Iris pigment epithelial cell (primary cell): ENCODE measurements at regions not wholly inside any gene's neighbourhood (a gene's known extent, or its start where the extent isn't known, plus 50 kb on each side); places are given as distances from the start of the nearest gene placed in this dataset.
"Not testable (repeated sequence)": the region's sequence is repeated elsewhere in the genome, so short reads cannot be mapped to it uniquely, and the experiment has no call there.

Experiments used
- DNase-seq: peaks from one replicate; pipeline ENCODE4 v3.0.0-alpha.2; 2011; ENCODE audit warnings: low read depth

DNA sequence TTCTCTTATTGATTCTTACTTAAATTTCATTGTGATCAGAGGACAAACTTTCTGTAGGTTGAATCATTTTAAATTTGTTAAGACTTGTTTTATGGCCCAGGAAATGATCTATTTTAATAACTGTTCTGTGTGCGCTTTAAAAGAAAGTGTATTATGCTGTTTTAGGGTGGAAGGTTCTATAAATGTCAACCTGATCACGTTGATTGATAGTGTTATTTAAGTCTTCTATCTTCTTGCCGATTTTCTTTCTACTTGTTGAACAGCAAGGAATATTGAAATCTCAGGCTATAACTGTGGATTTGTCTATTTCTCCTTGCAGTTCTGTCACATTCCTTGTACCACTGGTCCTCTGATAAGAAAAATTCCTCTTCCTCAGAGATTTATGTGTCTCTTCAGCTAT is 112.7 kb downstream of the TANC2 start:
- DNase-seq: no peak

DNA sequence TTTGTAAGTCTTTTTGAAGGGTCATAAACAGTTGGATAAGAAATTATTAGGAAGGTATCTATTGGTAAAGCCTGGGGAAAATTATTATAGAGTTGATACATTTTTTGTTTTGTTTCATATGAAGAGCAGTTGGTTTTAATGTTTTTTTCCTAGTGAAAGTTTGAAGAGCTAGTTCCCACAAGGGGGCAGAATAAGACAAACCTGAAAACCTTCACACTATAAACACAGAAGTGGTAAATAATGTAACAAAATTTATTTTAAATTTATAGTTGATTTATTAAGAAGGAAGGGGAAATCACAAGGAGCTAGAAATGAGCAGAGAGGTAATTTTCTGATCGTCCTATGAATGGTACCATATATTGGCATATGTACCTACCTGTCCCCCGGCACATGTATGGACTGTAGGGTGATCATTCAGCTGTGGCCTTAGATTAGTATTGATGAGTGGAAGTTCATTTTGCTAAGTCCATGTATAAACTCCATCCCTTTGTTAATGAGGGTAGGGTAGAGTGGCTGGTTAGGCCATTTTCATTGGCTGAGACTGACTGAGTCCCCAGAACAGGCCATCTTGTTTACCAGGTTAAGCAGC is 116.3 kb downstream of the TANC2 start:
- peak; percentile 48 for DNase-seq

DNA sequence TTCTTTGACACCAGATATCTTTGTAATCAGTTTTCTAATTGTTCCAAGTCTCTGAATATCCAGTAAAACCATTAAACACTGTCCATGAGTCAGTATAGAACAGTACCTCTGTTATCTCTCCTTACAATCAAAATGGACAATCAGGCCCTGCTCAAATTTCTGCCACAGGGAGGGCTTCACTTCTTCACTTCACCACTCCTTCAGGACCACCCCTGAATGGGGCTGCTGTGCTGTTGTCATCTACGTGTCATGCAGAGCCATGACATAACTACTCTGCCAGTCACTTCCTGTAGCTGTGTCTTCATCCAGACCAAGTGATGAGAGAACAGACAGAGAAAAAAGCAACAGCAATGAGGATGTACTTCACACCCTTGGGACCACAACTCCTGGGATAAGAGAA is 116.9 kb downstream of the TANC2 start:
- DNase-seq: peak; percentile 51

DNA sequence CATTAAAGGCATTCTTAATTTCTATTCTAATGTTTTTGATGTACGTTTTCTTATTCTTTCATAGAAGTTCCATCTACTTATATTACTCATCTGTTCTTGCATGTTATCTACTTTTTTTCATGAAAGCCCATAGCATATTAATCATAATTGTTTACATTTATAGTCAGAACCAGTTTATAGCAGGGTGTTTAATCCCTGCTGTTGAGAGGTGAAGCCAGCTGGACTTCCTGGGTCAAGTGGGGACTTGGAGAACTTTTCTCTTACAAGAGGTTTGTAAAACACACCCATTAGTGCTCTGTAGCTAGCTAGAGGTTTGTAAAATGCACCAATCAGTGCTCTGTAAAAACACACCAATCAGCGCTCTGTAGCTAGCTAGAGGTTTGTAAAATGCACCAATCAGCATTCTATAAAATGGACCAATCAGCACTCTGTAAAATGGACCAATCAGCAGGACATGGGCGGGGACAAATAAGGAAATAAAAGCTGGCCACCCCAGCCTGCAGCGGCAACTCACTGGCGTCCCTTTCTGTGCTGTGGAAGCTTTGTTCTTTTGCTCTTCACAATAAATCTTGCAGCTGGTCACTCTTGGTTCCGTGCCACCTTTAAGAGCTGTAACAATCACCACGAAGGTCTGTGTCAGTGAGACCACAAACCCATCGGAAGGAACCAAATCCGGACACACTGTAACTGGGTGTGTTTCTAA is 120.6 kb downstream of the TANC2 start:
- no peak for DNase-seq

DNA sequence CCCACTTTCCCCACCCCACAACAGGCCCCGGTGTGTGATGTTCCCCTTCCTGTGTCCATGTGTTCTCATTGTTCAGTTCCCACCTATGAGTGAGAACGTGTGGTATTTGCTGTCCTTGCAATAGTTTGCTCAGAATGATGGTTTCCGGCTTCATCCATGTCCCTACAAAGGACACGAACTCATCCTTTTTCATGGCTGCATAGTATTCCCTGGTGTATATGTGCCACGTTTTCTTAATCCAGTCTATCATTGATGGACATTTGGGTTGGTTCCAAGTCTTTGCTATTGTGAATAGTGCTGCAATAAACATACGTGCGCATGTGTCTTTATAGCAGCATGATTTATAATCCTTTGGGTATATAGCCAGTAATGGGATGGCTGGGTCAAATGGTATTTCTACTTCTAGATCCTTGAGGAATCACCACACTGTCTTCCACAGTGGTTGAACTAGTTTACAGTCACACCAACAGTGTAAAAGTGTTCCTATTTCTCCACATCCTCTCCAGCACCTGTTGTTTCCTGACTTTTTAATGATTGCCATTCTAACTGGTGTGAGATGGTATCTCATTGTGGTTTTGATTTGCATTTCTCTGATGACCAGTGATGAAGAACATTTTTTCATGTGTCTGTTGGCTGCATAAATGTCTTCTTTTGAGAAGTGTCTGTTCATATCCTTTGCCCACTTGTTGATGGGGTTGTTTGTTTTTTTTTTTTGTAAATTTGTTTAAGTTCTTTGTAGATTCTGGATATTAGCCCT is 124.5 kb downstream of the TANC2 start:
- DNase-seq: not testable (repeated sequence)

DNA sequence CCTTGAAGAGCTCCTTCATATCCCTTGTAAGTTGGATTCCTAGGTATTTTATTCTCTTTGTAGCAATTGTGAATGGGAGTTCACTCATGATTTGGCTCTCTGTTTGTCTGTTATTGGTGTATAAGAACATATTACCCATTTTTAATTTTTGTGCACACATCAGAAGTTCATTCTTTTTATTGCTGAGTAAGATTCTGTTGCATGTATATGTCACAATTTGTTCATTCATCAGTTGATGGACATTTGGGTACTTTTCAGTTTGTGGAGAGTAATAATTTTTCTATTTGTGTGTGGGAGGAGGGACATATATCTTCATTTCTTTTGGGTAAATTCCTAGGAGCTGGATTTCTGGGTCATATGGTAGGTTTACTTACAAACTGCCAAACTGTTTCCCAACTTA is 125.9 kb downstream of the TANC2 start:
- DNase-seq: not testable (repeated sequence)

DNA sequence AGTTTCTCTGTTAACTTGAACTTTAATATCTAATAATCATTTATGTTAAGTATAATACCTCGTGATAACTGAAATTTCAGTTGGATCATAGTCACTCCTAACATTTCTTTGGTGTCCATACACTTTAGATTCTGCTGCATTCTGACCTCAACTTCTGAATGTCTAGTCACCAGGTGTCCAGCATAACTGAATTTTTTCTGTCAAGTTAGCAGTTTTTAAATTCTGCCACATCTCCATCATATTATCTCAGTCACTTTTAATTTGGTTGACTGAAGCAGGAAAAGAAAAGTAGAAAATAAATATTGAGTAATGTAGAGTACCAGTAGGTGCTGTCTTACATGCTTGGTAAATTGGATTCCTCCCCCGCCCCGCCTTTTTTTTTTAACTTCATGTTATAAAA is 128.6 kb downstream of the TANC2 start:
- no peak for DNase-seq

DNA sequence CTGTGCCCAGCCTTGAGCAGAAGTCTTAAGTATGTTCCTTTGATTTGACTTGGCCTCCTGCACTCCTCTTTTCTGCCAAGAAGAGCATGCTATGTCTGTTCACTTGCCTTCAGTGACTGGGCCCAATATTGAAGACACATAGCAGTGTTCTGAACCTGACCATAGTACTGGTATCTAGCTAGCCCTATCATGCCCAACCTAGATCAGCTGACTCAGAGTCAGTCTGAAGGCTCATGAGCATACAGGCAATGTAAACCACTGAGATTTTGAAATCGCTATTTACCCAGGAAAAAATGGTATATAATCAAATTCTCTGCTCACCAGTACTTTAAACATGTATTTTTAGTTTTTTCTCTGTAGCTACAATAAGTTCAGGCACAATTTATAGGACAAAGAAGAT is 129.4 kb downstream of the TANC2 start:
- peak; percentile 28 for DNase-seq

DNA sequence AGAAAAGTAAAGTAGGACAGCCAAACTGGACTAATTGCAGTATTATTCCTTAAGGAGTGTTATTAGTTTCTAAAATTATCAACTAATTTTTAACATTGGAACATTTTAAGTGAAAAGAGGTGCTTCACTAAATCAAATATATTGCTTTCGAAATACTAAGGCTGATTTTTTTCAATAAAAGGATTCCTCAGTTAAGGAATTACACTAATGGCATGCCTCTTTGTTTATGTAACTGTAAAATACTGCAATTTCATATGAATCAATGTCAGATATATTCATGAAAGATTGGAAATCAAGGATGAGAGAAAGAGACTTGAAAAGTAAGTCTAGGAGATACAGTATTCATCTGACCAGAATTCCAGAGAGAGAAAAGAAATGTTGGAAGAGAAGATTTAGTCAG is 129.8 kb downstream of the TANC2 start:
- no peak for DNase-seq

DNA sequence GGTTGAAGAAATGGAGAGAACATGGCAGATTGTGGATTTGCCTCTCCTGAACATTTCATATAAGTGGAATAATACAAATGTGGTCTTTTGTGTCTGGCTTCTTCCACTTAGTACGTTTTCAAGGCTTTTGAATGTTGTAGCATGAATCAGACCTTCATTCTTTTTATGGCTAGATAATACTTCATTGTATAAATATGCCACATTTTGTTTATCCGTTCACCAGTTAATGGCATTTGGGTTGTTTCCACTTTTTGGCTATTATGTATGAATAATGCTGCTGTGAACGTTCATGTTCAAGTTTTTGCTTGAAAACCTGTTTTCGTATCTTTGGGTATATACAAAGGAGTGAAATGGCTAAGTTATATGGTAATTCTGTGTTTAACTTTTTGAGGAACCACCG is 130.4 kb downstream of the TANC2 start:
- peak; percentile 58 for DNase-seq

DNA sequence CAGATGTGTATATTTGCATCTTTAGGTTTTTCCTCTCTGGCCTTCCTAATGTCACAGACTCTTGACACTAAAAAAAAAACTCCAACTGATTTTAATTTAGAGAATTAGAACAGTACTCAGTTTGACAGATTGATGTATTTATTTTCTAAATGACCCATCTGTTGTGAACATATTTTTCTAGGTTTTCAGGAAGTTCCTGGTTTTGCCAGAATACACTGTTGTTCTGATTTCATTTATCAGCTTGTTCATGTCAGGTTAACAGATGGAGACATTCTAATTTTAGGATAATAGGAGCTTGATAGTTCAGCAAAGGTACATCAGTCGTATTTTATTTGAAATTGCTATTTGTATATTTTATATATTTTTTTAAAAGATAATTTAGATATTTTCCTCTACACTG is 133.4 kb downstream of the TANC2 start:
- no peak for DNase-seq

DNA sequence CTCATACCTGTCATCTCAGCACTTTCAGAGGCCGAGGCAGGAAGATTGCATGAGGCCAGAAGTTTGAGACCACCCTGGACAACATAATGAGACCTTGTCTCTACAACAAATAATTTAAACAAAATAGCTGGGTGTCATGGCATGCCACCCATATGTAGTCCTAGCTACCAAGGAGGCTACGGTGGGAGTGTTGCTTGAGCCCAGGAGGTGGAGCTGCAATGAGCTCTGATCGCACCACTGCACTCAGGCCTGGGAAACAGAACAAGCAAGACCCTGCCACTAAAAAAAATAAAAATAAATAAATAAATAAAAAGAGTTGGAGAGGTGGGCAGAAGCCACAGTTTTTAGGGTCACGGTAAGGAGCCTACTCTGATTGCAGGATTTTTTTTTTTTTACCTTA is 136.0 kb downstream of the TANC2 start:
- DNase-seq: no peak

DNA sequence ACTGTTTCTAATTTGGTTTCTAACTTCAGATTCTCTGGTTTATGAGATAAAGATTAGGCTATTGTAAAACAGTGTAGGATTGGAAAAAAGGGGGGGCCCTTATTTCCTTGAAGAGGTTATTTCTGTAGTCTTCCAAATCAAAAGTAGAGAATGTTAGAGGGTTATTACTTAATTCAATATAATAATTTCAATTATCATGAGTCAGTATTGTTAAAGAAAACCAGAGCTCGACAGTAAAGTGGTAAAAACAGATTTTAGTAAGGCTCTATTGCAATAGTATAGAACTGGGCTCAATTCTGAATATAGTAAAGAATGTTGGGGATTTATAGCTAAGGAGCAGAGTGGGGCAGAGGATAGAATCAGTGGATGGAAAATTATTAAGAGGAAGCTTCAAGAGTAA is 140.0 kb downstream of the TANC2 start:
- no peak for DNase-seq

DNA sequence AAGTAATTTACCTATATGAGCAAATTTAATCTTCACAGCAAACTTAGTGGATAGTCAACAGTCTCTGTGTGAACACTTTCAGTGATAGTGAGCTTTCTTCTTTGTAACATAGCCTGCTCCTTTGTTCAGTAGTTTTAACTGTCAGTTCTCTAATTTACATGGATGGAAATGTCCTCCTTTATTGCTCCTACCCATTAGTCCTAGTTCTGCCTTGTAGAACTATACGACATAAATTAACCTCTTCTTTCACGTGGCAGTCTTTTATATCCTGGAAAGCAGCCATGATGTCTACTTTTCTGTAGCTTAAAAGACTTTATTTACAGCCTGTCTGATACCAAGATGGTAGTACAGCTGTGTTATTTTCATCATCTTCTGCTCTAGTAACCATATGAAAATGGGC is 143.6 kb downstream of the TANC2 start:
- no peak for DNase-seq

DNA sequence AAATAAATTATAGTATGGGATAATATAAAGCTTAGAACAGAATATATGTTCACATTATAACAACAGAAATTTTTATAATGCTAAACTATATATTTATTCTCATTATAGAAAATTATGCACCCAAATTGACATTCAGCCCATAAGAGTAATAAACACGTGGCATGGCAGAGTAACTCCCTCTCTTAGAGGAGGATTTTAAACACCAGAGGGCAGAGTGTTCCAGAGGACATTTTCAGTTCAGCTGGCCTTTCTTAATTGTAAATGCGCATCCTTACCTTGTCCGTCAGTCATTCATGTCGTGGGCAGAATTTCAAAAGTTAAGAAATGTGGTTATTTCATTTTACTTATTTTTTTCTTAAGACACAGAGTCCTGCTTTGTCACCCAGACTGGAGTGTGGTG is 147.1 kb downstream of the TANC2 start:
- no peak for DNase-seq

DNA sequence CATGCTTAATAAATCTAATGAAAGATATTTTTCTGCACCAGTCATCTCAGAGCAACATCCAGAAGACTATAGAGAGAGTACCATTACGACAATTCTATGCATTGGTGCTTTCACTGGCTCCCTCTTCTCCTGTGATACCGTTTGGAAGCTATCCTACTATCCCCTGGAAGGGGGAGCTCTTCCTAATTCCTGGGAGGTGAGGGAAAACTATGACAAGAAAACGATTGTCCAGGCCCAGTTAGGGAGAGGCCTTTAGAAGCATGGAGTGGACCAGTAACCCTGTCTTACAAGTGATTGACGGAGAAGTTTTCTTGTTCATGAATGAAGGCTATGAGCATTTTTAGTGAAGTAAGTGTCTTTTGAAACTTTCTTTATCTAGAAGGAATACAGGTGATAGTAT is 150.2 kb downstream of the TANC2 start:
- DNase-seq: no peak

DNA sequence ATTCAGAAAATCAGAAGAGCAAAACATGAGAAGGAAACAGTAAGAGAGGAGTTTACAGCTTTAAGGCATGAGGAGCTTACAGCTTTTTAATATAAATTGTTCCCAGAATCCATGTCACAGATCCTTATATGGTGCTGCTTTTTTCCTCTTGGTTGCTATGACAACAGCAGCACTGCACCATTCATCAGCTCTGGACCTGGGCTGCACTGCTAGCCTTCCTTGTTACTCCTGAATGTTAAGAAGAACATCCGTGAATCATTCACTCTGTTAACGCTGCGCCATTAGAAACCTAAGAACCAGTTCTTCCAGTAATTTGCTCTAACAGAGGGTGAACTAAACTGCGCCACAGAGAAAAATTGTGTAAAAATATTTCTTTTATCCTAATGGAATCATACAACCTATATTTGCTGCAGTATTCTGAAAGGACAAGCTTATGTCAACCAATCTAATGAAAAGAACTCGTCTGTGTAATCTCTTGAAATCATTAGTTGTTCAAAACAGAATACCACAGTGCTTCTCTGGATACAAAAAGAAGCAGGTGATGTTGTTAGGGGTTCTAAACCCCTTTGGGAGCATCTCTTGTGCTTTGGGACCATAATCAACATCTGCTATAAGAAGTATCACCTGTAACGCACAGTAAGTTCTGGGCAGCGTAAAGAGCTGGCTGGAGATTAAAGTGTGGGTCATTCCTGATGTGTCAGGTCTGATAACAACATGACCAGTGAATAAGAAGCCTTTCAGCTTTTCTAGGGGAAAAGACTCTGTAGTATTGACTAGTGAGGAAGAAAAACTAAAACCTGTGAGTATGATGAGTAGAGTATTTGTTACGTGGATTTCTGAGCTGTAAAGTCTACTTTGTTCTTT is 151.2 kb downstream of the TANC2 start:
- peak; percentile 29 for DNase-seq

DNA sequence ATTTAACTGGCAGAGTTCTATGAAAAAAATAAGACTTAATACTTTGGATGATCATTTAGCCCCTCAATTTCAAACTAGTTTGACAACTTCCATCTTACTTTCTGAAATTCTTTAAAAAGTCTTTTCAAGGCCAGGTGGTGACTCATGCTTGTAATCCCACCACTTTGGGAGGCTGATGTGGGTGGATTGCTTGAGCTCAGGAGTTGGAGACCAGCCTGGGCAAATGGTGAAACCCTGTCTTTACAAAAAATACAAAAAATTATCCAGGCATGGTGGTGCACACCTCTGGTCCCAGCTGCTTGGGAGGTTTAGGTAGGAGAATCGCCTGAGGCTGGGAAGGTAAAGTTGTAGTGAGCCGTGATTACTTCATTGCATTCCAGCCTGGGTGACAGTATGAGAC is 154.4 kb downstream of the TANC2 start:
- peak; percentile 66 for DNase-seq

DNA sequence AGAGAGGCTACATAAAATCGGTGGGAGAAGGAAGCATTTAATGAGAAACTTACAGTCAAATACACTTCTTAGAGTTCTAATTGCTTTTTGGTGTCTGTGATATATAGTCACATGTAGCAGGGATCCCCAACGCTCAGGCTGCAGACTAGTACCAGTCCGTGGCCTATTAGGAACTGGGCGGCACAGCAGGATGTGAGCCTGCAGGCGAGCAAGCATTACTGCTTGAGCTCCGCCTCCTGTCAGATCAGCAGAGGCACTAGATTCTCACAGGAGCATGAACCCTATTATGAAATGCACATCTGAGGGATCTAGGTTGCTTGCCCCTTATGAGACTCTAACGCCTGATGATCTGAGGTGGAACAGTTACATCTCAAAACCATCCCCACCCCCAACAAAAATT is 158.5 kb downstream of the TANC2 start:
- no peak for DNase-seq

DNA sequence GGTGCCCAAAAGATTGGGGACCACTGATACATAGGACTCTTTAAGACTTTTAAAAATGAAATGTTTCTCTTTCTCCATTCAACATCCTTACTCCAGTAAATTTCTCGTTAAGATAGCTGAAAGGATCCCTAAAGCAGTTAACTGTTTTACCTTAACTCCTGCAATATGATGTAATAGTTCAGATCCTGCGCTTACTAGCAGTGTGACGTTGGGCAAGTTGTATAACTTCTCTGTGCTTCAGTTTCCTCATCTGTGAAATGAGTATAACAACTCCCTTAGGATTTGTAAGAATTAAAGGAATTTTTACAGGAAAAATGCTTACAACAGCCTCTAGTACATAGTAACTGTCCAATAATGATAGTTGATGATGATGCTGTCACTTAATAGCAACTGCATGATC is 158.9 kb downstream of the TANC2 start:
- DNase-seq: no peak

DNA sequence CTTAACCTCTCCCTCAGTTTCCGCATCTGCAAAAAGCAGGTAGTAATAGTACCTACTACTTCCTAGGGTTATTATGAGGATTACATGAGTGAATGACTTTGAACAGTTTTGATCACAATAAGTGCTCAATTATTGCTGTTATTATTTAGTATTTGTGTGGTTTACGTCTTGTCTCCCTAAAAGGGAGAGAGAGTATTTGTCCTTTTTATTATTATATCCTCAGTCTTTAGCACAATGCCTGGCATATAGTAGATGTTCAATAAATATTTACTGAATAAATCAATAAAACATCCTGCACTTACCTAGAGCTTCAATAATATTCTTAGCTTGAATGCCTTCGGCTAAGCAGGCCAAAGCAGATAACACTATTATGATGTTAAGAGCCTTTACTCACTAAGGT is 160.0 kb downstream of the TANC2 start:
- no peak for DNase-seq

DNA sequence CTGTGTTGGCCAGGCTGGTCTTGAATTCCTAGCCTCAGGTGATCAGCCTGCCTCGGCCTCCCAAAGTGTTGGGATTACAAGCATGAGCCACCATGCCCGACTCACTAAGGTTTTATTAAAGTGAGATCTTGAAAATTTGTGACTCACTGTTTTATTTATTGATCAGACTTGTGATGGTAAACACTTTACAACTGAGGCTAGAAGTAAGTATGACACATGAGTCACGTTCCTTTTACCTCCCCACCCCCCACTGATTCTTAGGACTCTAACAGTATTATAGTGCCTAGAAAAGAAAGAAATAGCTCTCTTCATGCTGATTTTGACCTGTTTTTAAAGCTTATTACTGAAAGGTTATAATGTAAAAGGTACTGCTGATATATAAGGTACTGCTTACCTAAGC is 160.6 kb downstream of the TANC2 start:
- peak; percentile 20 for DNase-seq
